Hepatocyte (in vitro differentiated cells): ENCODE measurements at regions not wholly inside any gene's neighbourhood (a gene's known extent, or its start where the extent isn't known, plus 50 kb on each side); places are given as distances from the start of the nearest gene placed in this dataset.

Experiments used
- DNase-seq: peaks from one replicate; pipeline ENCODE4 v3.0.0-alpha.2; 2016; ENCODE audit warnings: low spot score
- H2AFZ ChIP-seq: fragments of 200-600 bp; sonication (generic); 2 replicates; pipeline ENCODE4 v1.6.0; 2016; ENCODE audit warnings: antibody characterized with exemption, mild to moderate bottlenecking
- H3K27ac ChIP-seq: fragments of 200-600 bp; sonication (generic); 2 replicates; pipeline ENCODE4 v1.5.1; 2016; ENCODE audit warnings: mild to moderate bottlenecking
- H3K27me3 ChIP-seq: fragments of 200-600 bp; sonication (generic); 2 replicates; pipeline ENCODE4 v1.6.1; 2016
- H3K36me3 ChIP-seq: fragments of 200-600 bp; sonication (generic); replicated peaks from 2 replicates; pipeline ENCODE4 v1.5.1; 2016; ENCODE audit warnings: low read depth; ENCODE audit not compliant: insufficient read depth
- H3K4me1 ChIP-seq: fragments of 200-600 bp; sonication (generic); 2 replicates; pipeline ENCODE4 v1.5.1; 2016; ENCODE audit warnings: mild to moderate bottlenecking, moderate library complexity; ENCODE audit not compliant: insufficient read depth
- H3K4me2 ChIP-seq: fragments of 200-600 bp; sonication (generic); 2 replicates; pipeline ENCODE4 v1.6.0; 2016
- H3K4me3 ChIP-seq: fragments of 200-600 bp; sonication (generic); 2 replicates; pipeline ENCODE4 v1.5.1; 2016; ENCODE audit warnings: mild to moderate bottlenecking
- H3K79me2 ChIP-seq: fragments of 200-600 bp; sonication (generic); 2 replicates; pipeline ENCODE4 v1.6.0; 2017; ENCODE audit warnings: mild to moderate bottlenecking
- H3K9me2 ChIP-seq: fragments of 200-600 bp; sonication (generic); replicated peaks from 2 replicates; pipeline ENCODE4 v1.6.0; 2017; ENCODE audit warnings: mild to moderate bottlenecking; ENCODE audit not compliant: insufficient read depth
- H3K9me3 ChIP-seq: fragments of 200-600 bp; sonication (generic); 2 replicates; pipeline ENCODE4 v1.5.1; 2016; ENCODE audit warnings: low read depth, mild to moderate bottlenecking
- H4K20me1 ChIP-seq: fragments of 200-600 bp; sonication (generic); 2 replicates; pipeline ENCODE4 v1.6.0; 2016; ENCODE audit warnings: mild to moderate bottlenecking; ENCODE audit not compliant: insufficient read depth, poor library complexity, severe bottlenecking
- EZH2 ChIP-seq: fragments of 200-600 bp; sonication (generic); IDR thresholded peaks from 2 replicates; pipeline ENCODE4 v1.6.1; 2016; ENCODE audit warnings: antibody characterized with exemption, mild to moderate bottlenecking, borderline replicate concordance
- EZH2phosphoT487 ChIP-seq: fragments of 200-600 bp; sonication (generic); IDR thresholded peaks from one replicate; pipeline ENCODE4 v1.6.1; 2018; ENCODE audit warnings: antibody characterized with exemption, mild to moderate bottlenecking, low read depth, moderate library complexity; ENCODE audit not compliant: unreplicated experiment, severe bottlenecking
- WGBS: methylation state at CpG from one replicate; pipeline ENCODE4 v1.1.6; 2016; ENCODE audit warnings: low lambda C conversion rate; ENCODE audit errors: missing lambda C conversion rate; 5-methylcytosine and 5-hydroxymethylcytosine counted together
- TF ChIP-seq, protein P1 (sequence below): fragments of 200-600 bp; sonication (generic); IDR thresholded peaks from 2 replicates; pipeline ENCODE4 v1.5.1; 2016; ENCODE audit warnings: antibody characterized with exemption, mild to moderate bottlenecking; ENCODE audit not compliant: poor library complexity

DNA sequence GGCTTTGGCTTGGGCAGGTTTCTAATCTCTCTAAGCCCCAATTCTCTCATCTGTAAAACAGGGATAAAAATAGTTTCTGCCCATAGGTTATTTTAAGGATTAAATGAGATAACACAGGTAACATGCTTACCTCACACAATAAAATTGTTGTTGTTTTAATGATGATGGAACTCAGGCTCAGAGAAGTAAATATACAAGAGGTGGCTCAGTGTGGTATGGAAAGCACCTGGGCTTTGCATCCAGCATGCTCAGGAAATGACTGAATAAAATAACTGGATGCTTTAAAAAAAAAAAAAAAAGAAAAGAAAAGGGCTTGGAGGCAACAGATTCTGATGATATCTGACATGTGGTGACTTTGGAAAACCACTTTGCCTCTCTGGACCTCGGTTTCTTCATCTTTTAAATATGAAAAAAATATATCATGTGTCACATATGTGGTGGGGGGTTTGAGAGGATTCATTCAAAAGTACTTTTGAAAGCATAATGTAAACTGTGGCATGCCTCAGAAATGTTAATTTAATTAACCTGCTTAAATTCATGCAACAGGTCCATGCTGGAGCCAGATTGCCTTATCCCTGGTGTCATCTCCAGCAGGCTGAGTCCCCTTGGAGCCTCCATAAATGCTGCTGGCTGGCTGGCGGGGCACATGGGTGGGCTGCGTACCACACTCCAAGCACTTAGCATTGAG lies 112.8 kb upstream of the CDC42EP3 start:
- no peaks in the 10 kb centered on the region for H4K20me1 ChIP-seq
- no peak for DNase-seq
- 94% methylated on average over 3 of the region's 3 CpGs for WGBS
- H3K79me2 ChIP-seq = no peaks in the 10 kb centered on the region
- TF ChIP-seq, protein P1, sequence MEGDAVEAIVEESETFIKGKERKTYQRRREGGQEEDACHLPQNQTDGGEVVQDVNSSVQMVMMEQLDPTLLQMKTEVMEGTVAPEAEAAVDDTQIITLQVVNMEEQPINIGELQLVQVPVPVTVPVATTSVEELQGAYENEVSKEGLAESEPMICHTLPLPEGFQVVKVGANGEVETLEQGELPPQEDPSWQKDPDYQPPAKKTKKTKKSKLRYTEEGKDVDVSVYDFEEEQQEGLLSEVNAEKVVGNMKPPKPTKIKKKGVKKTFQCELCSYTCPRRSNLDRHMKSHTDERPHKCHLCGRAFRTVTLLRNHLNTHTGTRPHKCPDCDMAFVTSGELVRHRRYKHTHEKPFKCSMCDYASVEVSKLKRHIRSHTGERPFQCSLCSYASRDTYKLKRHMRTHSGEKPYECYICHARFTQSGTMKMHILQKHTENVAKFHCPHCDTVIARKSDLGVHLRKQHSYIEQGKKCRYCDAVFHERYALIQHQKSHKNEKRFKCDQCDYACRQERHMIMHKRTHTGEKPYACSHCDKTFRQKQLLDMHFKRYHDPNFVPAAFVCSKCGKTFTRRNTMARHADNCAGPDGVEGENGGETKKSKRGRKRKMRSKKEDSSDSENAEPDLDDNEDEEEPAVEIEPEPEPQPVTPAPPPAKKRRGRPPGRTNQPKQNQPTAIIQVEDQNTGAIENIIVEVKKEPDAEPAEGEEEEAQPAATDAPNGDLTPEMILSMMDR = no peak
- no peak for TF ChIP-seq EZH2phosphoT487
- TF ChIP-seq EZH2 = no peak
- H3K4me3 ChIP-seq = no peak overlapping the region
- H3K27me3 ChIP-seq = no peaks in the 10 kb centered on the region
- no peaks in the 10 kb centered on the region for H3K9me2 ChIP-seq
- H3K4me1 ChIP-seq = peaks cover 28% of the 10 kb centered on the region
- no peak overlapping the region for H3K27ac ChIP-seq
- no peak overlapping the region for H2AFZ ChIP-seq
- no peak overlapping the region for H3K4me2 ChIP-seq
- no peaks in the 10 kb centered on the region for H3K9me3 ChIP-seq
- no peaks in the 10 kb centered on the region for H3K36me3 ChIP-seq

DNA sequence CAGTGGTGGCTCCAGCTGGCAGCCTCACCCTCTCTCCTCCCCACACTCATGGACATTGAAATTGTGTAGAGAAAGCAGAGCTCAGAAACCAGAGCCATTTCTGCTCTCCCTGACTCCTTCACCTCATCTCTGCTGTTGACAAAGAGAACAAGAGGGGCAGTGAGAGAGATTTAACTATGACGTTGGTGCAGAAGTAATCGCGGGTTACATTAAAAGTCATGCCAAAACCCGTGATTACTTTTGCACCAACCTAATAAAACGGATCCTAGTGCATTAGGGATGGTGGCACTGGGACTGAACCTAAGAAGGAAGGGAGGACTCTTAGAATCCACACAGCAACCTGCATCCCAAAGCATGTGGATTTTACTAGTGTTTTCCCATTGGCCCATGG lies 113.3 kb upstream of the CDC42EP3 start:
- no peak overlapping the region for H2AFZ ChIP-seq
- no peaks in the 10 kb centered on the region for H3K27me3 ChIP-seq
- 94% methylated on average over 5 of the region's 5 CpGs for WGBS
- H3K9me3 ChIP-seq = no peaks in the 10 kb centered on the region
- H3K79me2 ChIP-seq = no peaks in the 10 kb centered on the region
- H4K20me1 ChIP-seq = no peaks in the 10 kb centered on the region
- H3K4me3 ChIP-seq = no peak overlapping the region
- H3K36me3 ChIP-seq = no peaks in the 10 kb centered on the region
- no peaks in the 10 kb centered on the region for H3K9me2 ChIP-seq
- DNase-seq = no peak
- no peak overlapping the region for H3K4me2 ChIP-seq
- peaks cover 25% of the 10 kb centered on the region for H3K4me1 ChIP-seq
- H3K27ac ChIP-seq = no peak overlapping the region
- TF ChIP-seq EZH2phosphoT487 (no peak), EZH2 (no peak)
- TF ChIP-seq, protein P1 = no peak

DNA sequence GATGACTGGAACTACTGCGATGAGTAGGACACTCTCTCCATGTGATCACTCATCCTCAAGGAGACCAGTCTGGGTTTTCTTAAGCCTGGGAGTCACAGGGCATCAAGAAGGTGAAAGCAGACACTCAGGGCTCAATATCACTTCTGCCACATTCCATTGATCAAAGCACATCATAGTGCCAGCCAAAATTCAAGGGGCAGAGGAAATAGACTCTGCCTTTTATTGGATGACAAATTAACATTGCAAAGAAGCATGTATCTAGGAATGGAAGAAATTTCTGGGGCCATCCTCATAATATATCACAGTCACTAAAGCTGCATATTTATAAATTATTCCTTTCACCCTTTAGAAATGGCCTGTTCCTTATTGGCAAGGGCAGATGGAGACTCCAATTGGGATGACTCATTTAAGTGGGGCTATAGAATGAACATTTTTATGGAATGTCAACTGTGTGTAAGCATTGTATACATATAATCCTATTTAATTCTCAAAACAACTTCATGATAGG lies 114.8 kb upstream of the CDC42EP3 start:
- no peak overlapping the region for H3K27ac ChIP-seq
- no peak for DNase-seq

More for the DNA sequence above, 114.8 kb upstream of the CDC42EP3 start:
- Histone ChIP-seq H3K79me2 (no peaks in the 10 kb centered on the region), H3K36me3 (no peaks in the 10 kb centered on the region), H3K4me3 (no peak overlapping the region), H3K27me3 (no peaks in the 10 kb centered on the region), H3K4me2 (no peak overlapping the region), H3K9me2 (no peaks in the 10 kb centered on the region), H3K4me1 (peaks cover 10% of the 10 kb centered on the region), H2AFZ (no peak overlapping the region), H3K9me3 (no peaks in the 10 kb centered on the region), H4K20me1 (no peaks in the 10 kb centered on the region)
- TF ChIP-seq EZH2 = no peak
- TF ChIP-seq, protein P1 = no peak
- TF ChIP-seq EZH2phosphoT487 = no peak
- 91% methylated on average over 1 of the region's 1 CpG for WGBS
